22Rv1 (cell line): ENCODE measurements at regions not wholly inside any gene's neighbourhood (a gene's known extent, or its start where the extent isn't known, plus 50 kb on each side); places are given as distances from the start of the nearest gene placed in this dataset.

Experiments used
- CTCF ChIP-seq: fragments of 450-650 bp; IDR thresholded peaks from 2 replicates; pipeline ENCODE4 v1.5.1; 2017; ENCODE audit warnings: mild to moderate bottlenecking
- ZFX ChIP-seq: fragments of 450-650 bp; IDR thresholded peaks from 2 replicates; pipeline ENCODE4 v1.6.1; 2017; ENCODE audit warnings: antibody characterized with exemption, borderline replicate concordance

- no peak for TF ChIP-seq CTCF
- no peak for TF ChIP-seq ZFX
Measured at GRCh38 chr15:93968773-93969172, 262.6 kb upstream of the MCTP2 start.
